GM12878 (cell line): ENCODE measurements at regions not wholly inside any gene's neighbourhood (a gene's known extent, or its start where the extent isn't known, plus 50 kb on each side); places are given as distances from the start of the nearest gene placed in this dataset.

ENCODE experiments used
- ATAC-seq: fragments of 200-7000 bp; cut with Tn5 transposase; 3 replicates; pipeline ENCODE4 v1.9.1; 2020; ENCODE audit warnings: mild to moderate bottlenecking, moderate library complexity
- BruUV-seq: library from RNA; stranded (reverse); fragments of 400-500 nt; replicated peaks from 2 replicates; lab custom pipeline; 2021; lab: Mats Ljungman, UMichigan
- CTCF ChIA-PET: fragments of 300-600 bp; sonication (Branson Sonifier 250); formaldehyde crosslinking; extraction: SDS; loops from one replicate; lab custom pipeline; 2021; ENCODE audit warnings: inconsistent platforms; lab: Yijun Ruan, JAX
- POLR2A ChIA-PET: fragments of 350-600 bp; formaldehyde crosslinking; extraction: SDS; loops from one replicate; lab custom pipeline; 2021; ENCODE audit warnings: inconsistent platforms; lab: Charles Lee
- RAD21 ChIA-PET: fragments of 300-600 bp; sonication (Branson Sonifier 250); formaldehyde crosslinking; loops from one replicate; lab custom pipeline; 2023; ENCODE audit warnings: antibody characterized with exemption; ENCODE audit not compliant: unreplicated experiment; lab: Charles Lee
- SMC1A ChIA-PET: fragments of 300-600 bp; sonication (Branson Sonifier 250); formaldehyde crosslinking; loops from one replicate; lab custom pipeline; 2023; ENCODE audit not compliant: unreplicated experiment, uncharacterized antibody; lab: Charles Lee
- DNase-seq: peaks from one replicate; pipeline ENCODE4 v3.0.0-alpha.2; 2011; ENCODE audit warnings: low read depth, low spot score
- FAIRE-seq: peaks from 3 replicates; lab custom pipeline; 2011; peaks lifted over from hg19 to GRCh38; lab: Jason Lieb, UNC
- H2AFZ ChIP-seq: 2 replicates; pipeline ENCODE4 v1.6.0; 2011; ENCODE audit warnings: low read depth, low read length, control low read depth; ENCODE audit not compliant: control insufficient read depth
- H3K27ac ChIP-seq: 2 replicates; pipeline ENCODE4 v1.5.1; 2011; ENCODE audit warnings: control low read depth; ENCODE audit not compliant: control insufficient read depth, insufficient read depth
- H3K27me3 ChIP-seq, 2 experiments: replicated peaks in 1 of 2; 2 replicates each; pipeline versions ENCODE4 v1.6.0 to v1.6.1; 2011; ENCODE audit warnings: low read length in 1 of 2; ENCODE audit not compliant: control insufficient read depth in 2 of 2, insufficient read depth in 2 of 2
- H3K36me3 ChIP-seq, 2 experiments: 2 replicates each; pipeline ENCODE4 v1.5.1; 2011; ENCODE audit warnings: low read length in 1 of 2; ENCODE audit not compliant: control insufficient read depth in 2 of 2, insufficient read depth in 2 of 2
- H3K4me1 ChIP-seq: 2 replicates; pipeline ENCODE4 v1.6.1; 2011; ENCODE audit warnings: mild to moderate bottlenecking, low read length, moderate library complexity, mixed read lengths; ENCODE audit not compliant: control insufficient read depth, insufficient read depth
- H3K4me2 ChIP-seq: 2 replicates; pipeline ENCODE4 v1.6.0; 2011; ENCODE audit warnings: control low read depth; ENCODE audit not compliant: control insufficient read depth, insufficient read depth
- H3K4me3 ChIP-seq: fragments of 200-600 bp; sonication (generic); 2 replicates; pipeline ENCODE4 v1.5.1; 2016
- H3K79me2 ChIP-seq: 2 replicates; pipeline ENCODE4 v1.6.0; 2011; ENCODE audit warnings: low read length; ENCODE audit not compliant: control insufficient read depth, insufficient read depth
- H3K9ac ChIP-seq: 2 replicates; pipeline ENCODE4 v1.8.0; 2011; ENCODE audit warnings: low read length, control low read depth, mixed read lengths; ENCODE audit not compliant: control insufficient read depth, insufficient read depth
- H3K9me3 ChIP-seq: replicated peaks from 3 replicates; pipeline ENCODE4 v1.5.1; 2011; ENCODE audit warnings: mild to moderate bottlenecking, low read length; ENCODE audit not compliant: control insufficient read depth, insufficient read depth
- H4K20me1 ChIP-seq: 2 replicates; pipeline ENCODE4 v1.6.0; 2011; ENCODE audit not compliant: control insufficient read depth, insufficient read depth
- CREM ChIP-seq: IDR thresholded peaks from 2 replicates; pipeline ENCODE4 v1.6.1; 2014; ENCODE audit warnings: antibody characterized with exemption, low read depth
- JUND ChIP-seq: IDR thresholded peaks from 2 replicates; pipeline ENCODE4 v1.6.1; 2012; ENCODE audit warnings: low read depth, mild to moderate bottlenecking, low read length, improper control_type of control experiment, moderate library complexity
- NFIC ChIP-seq: IDR thresholded peaks from 2 replicates; pipeline ENCODE4 v1.6.1; 2012; ENCODE audit warnings: low read depth, mild to moderate bottlenecking, inconsistent platforms, low read length, moderate library complexity
- RAD21 ChIP-seq: IDR thresholded peaks from 2 replicates; pipeline ENCODE4 v1.6.1; 2011; ENCODE audit warnings: mild to moderate bottlenecking, low read depth, low read length, moderate library complexity; ENCODE audit not compliant: insufficient read depth
- SMARCA5 ChIP-seq: fragments of 450-650 bp; IDR thresholded peaks from 2 replicates; pipeline ENCODE4 v1.6.1; 2017; ENCODE audit warnings: mild to moderate bottlenecking
- SMC3 ChIP-seq: IDR thresholded peaks from 2 replicates; pipeline ENCODE4 v1.6.1; 2011; ENCODE audit warnings: low read length, improper control_type of control experiment, borderline replicate concordance
- STAT1 ChIP-seq: fragments of 450-650 bp; conservative IDR thresholded peaks from 2 replicates; pipeline ENCODE4 v1.6.1; 2014; ENCODE audit warnings: antibody characterized with exemption, mild to moderate bottlenecking
- TAF1 ChIP-seq: IDR thresholded peaks from 2 replicates; pipeline ENCODE4 v1.6.1; 2011; ENCODE audit warnings: mild to moderate bottlenecking, low read depth, low read length, borderline replicate concordance
- YY1 ChIP-seq: IDR thresholded peaks from 2 replicates; pipeline ENCODE4 v1.6.1; 2011; ENCODE audit warnings: low read depth, mild to moderate bottlenecking, low read length
- WGBS: methylation state at CpG from one replicate; pipeline ENCODE4 v1.1.6; 2016; ENCODE audit warnings: low lambda C conversion rate; ENCODE audit not compliant: insufficient replicate concordance, insufficient coverage; ENCODE audit errors: missing lambda C conversion rate; 5-methylcytosine and 5-hydroxymethylcytosine counted together
- in situ Hi-C: fragments of 300-500 bp; cut with MboI; formaldehyde crosslinking; loops from 9 replicates; pipeline ENCODE4 v1.14.3; 2018; ENCODE audit warnings: mixed read lengths
- intact Hi-C: fragments of 100-400 bp; cut with micrococcal nuclease; formaldehyde crosslinking; loops from one replicate; pipeline ENCODE4 v1.14.2; 2022; ENCODE audit not compliant: unreplicated experiment
- TF ChIP-seq, protein P1 (sequence below), 3 experiments: IDR thresholded peaks in 2 of 3; conservative IDR thresholded peaks in 1 of 3; 2 replicates each; pipeline ENCODE4 v1.5.1; 2011; ENCODE audit warnings: low read depth in 3 of 3, low read length in 3 of 3, mild to moderate bottlenecking in 3 of 3, control low read depth in 2 of 3, moderate library complexity in 2 of 3, inconsistent platforms in 1 of 3, mixed read lengths in 1 of 3; ENCODE audit not compliant: control insufficient read depth in 2 of 3, insufficient read depth in 1 of 3; ENCODE audit errors: extremely low read depth in 1 of 3
- TF ChIP-seq, protein P2 (sequence below): fragments of 450-650 bp; IDR thresholded peaks from 2 replicates; pipeline ENCODE4 v1.6.1; 2017; ENCODE audit warnings: borderline replicate concordance

DNA sequence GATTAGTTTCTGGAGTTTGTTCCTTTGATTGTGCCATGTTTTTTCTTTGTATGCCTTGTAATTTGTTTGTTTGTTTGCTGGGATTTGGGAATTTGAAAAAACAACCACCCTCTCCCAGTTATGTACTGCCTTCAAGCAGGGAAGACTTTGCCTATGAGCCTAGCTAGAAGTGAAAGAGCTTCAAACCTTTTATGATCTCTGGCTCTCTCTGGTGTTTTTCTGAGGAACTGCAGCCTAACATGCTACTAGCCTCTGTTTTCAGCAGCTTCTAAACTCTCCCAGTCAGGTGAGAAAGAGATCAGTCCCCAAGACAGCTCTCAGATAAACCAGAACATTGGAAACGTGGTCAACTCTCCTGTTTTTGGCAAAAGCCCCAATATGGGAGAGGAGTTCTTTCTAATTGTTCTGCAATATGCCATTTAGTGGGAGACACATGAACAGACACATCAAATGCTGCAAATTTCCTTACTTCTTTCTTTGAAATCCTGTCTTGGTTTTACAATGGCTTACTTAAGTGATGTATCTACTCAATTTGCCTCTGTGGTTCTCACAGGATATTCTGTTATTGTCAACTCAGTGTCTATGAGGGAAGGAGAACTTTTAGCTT, 58.9 kb upstream of the SERINC1 start:
- H3K4me3 ChIP-seq: no peak overlapping the region

More for the DNA sequence above, 58.9 kb upstream of the SERINC1 start:
- Histone ChIP-seq H3K4me1 (no peaks in the 10 kb centered on the region), H3K27me3 (no peaks in the 10 kb centered on the region), H4K20me1 (no peaks in the 10 kb centered on the region), H3K9me3 (no peaks in the 10 kb centered on the region), H3K9ac (no peak overlapping the region), H3K4me2 (no peak overlapping the region), H3K36me3 (no peaks in the 10 kb centered on the region), H3K27ac (no peak overlapping the region), H3K79me2 (no peaks in the 10 kb centered on the region), H2AFZ (no peak overlapping the region)
- in situ Hi-C loops (loop anchor here (5.0 kb wide), 1 partner anchor 148 kb away; no protein-coding TSS in a partner anchor), intact Hi-C loops (loop anchor here (1.0 kb wide), 4 partner anchors 38 to 196 kb away; no protein-coding TSS in a partner anchor)
- ChIA-PET POLR2A (no interaction called here), CTCF (interaction anchor here (0.6 to 7.0 kb wide), 60 partner anchors 9 to 1100 kb away, joined by 3 to 277 read pairs (median 4); no protein-coding TSS in a partner anchor), SMC1A (interaction anchor here (0.6 to 5.1 kb wide), 41 partner anchors 11 to 1754 kb away, joined by 3 to 168 read pairs (median 4); partner anchors contain the start of gene SERINC1), RAD21 (interaction anchor here (0.7 to 3.3 kb wide), 30 partner anchors 11 to 308 kb away, joined by 3 to 115 read pairs (median 4); partner anchors contain the start of gene PKIB)
- BruUV-seq: no TSS peak
- peak; percentile 96 for ATAC-seq
- peak; percentile 27 for DNase-seq
- FAIRE-seq: peak; percentile 72
- TF ChIP-seq STAT1: no peak
- TF ChIP-seq, protein P1, sequence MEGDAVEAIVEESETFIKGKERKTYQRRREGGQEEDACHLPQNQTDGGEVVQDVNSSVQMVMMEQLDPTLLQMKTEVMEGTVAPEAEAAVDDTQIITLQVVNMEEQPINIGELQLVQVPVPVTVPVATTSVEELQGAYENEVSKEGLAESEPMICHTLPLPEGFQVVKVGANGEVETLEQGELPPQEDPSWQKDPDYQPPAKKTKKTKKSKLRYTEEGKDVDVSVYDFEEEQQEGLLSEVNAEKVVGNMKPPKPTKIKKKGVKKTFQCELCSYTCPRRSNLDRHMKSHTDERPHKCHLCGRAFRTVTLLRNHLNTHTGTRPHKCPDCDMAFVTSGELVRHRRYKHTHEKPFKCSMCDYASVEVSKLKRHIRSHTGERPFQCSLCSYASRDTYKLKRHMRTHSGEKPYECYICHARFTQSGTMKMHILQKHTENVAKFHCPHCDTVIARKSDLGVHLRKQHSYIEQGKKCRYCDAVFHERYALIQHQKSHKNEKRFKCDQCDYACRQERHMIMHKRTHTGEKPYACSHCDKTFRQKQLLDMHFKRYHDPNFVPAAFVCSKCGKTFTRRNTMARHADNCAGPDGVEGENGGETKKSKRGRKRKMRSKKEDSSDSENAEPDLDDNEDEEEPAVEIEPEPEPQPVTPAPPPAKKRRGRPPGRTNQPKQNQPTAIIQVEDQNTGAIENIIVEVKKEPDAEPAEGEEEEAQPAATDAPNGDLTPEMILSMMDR (IDR thresholded peaks at IDR 0.05 in 2 of 3, conservative IDR thresholded peaks at IDR 0.05 in 1 of 3; ENCODE audit: control insufficient read depth in 2 of 3, extremely low read depth in 1 of 3, insufficient read depth in 1 of 3, low read depth in 3 of 3, low read length in 3 of 3): peak; percentile 89 to 94 (median 90)
- TF ChIP-seq JUND: no peak
- TF ChIP-seq YY1: 0 out of 2 replicates have a peak, but pooled peaks have one; percentile 44
- TF ChIP-seq RAD21: peak; percentile 96
- no peak for TF ChIP-seq TAF1
- TF ChIP-seq SMARCA5: no peak
- TF ChIP-seq CREM: no peak
- TF ChIP-seq, protein P2, sequence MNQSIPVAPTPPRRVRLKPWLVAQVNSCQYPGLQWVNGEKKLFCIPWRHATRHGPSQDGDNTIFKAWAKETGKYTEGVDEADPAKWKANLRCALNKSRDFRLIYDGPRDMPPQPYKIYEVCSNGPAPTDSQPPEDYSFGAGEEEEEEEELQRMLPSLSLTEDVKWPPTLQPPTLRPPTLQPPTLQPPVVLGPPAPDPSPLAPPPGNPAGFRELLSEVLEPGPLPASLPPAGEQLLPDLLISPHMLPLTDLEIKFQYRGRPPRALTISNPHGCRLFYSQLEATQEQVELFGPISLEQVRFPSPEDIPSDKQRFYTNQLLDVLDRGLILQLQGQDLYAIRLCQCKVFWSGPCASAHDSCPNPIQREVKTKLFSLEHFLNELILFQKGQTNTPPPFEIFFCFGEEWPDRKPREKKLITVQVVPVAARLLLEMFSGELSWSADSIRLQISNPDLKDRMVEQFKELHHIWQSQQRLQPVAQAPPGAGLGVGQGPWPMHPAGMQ: no peak
- TF ChIP-seq SMC3: peak; percentile 90
- TF ChIP-seq NFIC: no peak
- 0% methylated on average over 1 of the region's 1 CpG for WGBS
